ENCODE measurements at regions not wholly inside any gene's neighbourhood (a gene's known extent, or its start where the extent isn't known, plus 50 kb on each side); places are given as distances from the start of the nearest gene placed in this dataset.

- no peak overlapping the region for H3K4me3 ChIP-seq (ENCODE audit: insufficient read depth, low read length)
Measured at GRCh38 chr20:52483382-52483781, 291.8 kb upstream of the ZFP64 start.

GRCh38 chr20:52482044-52482443, 290.5 kb upstream of the ZFP64 start:
- H3K4me1 ChIP-seq (ENCODE audit: insufficient read depth, low read length) = no peaks in the 10 kb centered on the region
- DNase-seq (ENCODE audit: insufficient read length, low spot score, missing footprints) = no peak
- H3K4me2 ChIP-seq (ENCODE audit: insufficient read depth, low read length) = no peak overlapping the region
- no peaks in the 10 kb centered on the region for H3K36me3 ChIP-seq (ENCODE audit: insufficient read depth, low read length)
- no peaks in the 10 kb centered on the region for H4K20me1 ChIP-seq (ENCODE audit: insufficient read depth, low read length)
- no peak for TF ChIP-seq CTCF (IDR thresholded peaks at IDR 0.05; ENCODE audit: extremely low read depth, low read depth, low read length)
- no peaks in the 10 kb centered on the region for H3K27me3 ChIP-seq (ENCODE audit: insufficient read depth, low read length)
- no peak overlapping the region for H3K27ac ChIP-seq (ENCODE audit: low read depth, low read length)
- no peaks in the 10 kb centered on the region for H3K79me2 ChIP-seq (ENCODE audit: insufficient read depth, low read length)
- H3K9me3 ChIP-seq (ENCODE audit: low read depth, low read length) = no peaks in the 10 kb centered on the region
- no peak overlapping the region for H2AFZ ChIP-seq (ENCODE audit: low read length)
- H3K4me3 ChIP-seq (ENCODE audit: insufficient read depth, low read length) = no peak overlapping the region

More at GRCh38 chr20:52483382-52483781, 291.8 kb upstream of the ZFP64 start:
- no peak for DNase-seq (ENCODE audit: insufficient read length, low spot score, missing footprints)
- no peak overlapping the region for H2AFZ ChIP-seq (ENCODE audit: low read length)
- H3K4me2 ChIP-seq (ENCODE audit: insufficient read depth, low read length) = no peak overlapping the region
- no peaks in the 10 kb centered on the region for H3K4me1 ChIP-seq (ENCODE audit: insufficient read depth, low read length)
- H3K27ac ChIP-seq (ENCODE audit: low read depth, low read length) = no peak overlapping the region
- no peak for TF ChIP-seq CTCF (IDR thresholded peaks at IDR 0.05; ENCODE audit: extremely low read depth, low read depth, low read length)
- no peaks in the 10 kb centered on the region for H3K79me2 ChIP-seq (ENCODE audit: insufficient read depth, low read length)
- no peaks in the 10 kb centered on the region for H4K20me1 ChIP-seq (ENCODE audit: insufficient read depth, low read length)
- no peaks in the 10 kb centered on the region for H3K36me3 ChIP-seq (ENCODE audit: insufficient read depth, low read length)
- no peaks in the 10 kb centered on the region for H3K27me3 ChIP-seq (ENCODE audit: insufficient read depth, low read length)
- no peaks in the 10 kb centered on the region for H3K9me3 ChIP-seq (ENCODE audit: low read depth, low read length)

GRCh38 chr20:52481443-52481842, 289.9 kb upstream of the ZFP64 start:
- H3K4me3 ChIP-seq (ENCODE audit: insufficient read depth, low read length) = no peak overlapping the region
- no peaks in the 10 kb centered on the region for H3K9me3 ChIP-seq (ENCODE audit: low read depth, low read length)
- DNase-seq (ENCODE audit: insufficient read length, low spot score, missing footprints) = no peak
- H3K4me2 ChIP-seq (ENCODE audit: insufficient read depth, low read length) = no peak overlapping the region
- no peak overlapping the region for H2AFZ ChIP-seq (ENCODE audit: low read length)
- no peaks in the 10 kb centered on the region for H3K4me1 ChIP-seq (ENCODE audit: insufficient read depth, low read length)
- no peak for TF ChIP-seq CTCF (IDR thresholded peaks at IDR 0.05; ENCODE audit: extremely low read depth, low read depth, low read length)
- H3K27me3 ChIP-seq (ENCODE audit: insufficient read depth, low read length) = no peaks in the 10 kb centered on the region
- no peak overlapping the region for H3K27ac ChIP-seq (ENCODE audit: low read depth, low read length)
- no peaks in the 10 kb centered on the region for H3K36me3 ChIP-seq (ENCODE audit: insufficient read depth, low read length)
- H3K79me2 ChIP-seq (ENCODE audit: insufficient read depth, low read length) = no peaks in the 10 kb centered on the region
- H4K20me1 ChIP-seq (ENCODE audit: insufficient read depth, low read length) = no peaks in the 10 kb centered on the region

- no peak overlapping the region for H3K4me3 ChIP-seq (ENCODE audit: insufficient read depth, low read length)
- no peak overlapping the region for H2AFZ ChIP-seq (ENCODE audit: low read length)
- TF ChIP-seq CTCF (IDR thresholded peaks at IDR 0.05; ENCODE audit: extremely low read depth, low read depth, low read length) = no peak
- H4K20me1 ChIP-seq (ENCODE audit: insufficient read depth, low read length) = no peaks in the 10 kb centered on the region
- no peaks in the 10 kb centered on the region for H3K27me3 ChIP-seq (ENCODE audit: insufficient read depth, low read length)
- H3K79me2 ChIP-seq (ENCODE audit: insufficient read depth, low read length) = no peaks in the 10 kb centered on the region
- H3K27ac ChIP-seq (ENCODE audit: low read depth, low read length) = no peak overlapping the region
- DNase-seq (ENCODE audit: insufficient read length, low spot score, missing footprints) = no peak
- no peaks in the 10 kb centered on the region for H3K9me3 ChIP-seq (ENCODE audit: low read depth, low read length)
- no peak overlapping the region for H3K4me2 ChIP-seq (ENCODE audit: insufficient read depth, low read length)
- no peaks in the 10 kb centered on the region for H3K4me1 ChIP-seq (ENCODE audit: insufficient read depth, low read length)
- no peaks in the 10 kb centered on the region for H3K36me3 ChIP-seq (ENCODE audit: insufficient read depth, low read length)
Measured at GRCh38 chr20:52476074-52476750, 284.6 kb upstream of the ZFP64 start.

Data from osteoblast (primary cell).